Activated CD4-positive, alpha-beta T cell treated with anti-CD3 and anti-CD28 coated beads, Interleukin-2, amount 50 U/mL, for 48 hours (primary cell): ENCODE measurements at regions not wholly inside any gene's neighbourhood (a gene's known extent, or its start where the extent isn't known, plus 50 kb on each side); places are given as distances from the start of the nearest gene placed in this dataset.
"Not testable (repeated sequence)": the region's sequence is repeated elsewhere in the genome, so short reads cannot be mapped to it uniquely, and the experiment has no call there.

Experiments used
- DNase-seq, 2 experiments: peaks; one replicate each; pipeline ENCODE4 v3.0.0-alpha.2; 2020

- DNase-seq: no peak
Observed at GRCh38 chr6:67986694-67987232, 648.3 kb upstream of the ADGRB3 start.

- DNase-seq: no peak
Observed at GRCh38 chr6:67976486-67976885, 658.6 kb upstream of the ADGRB3 start.

GRCh38 chr6:67974931-67975330 is 660.2 kb upstream of the ADGRB3 start:
- DNase-seq: no peak

GRCh38 chr6:67971812-67972211 is 663.3 kb upstream of the ADGRB3 start:
- DNase-seq: no peak

GRCh38 chr6:67966830-67967229 is 668.3 kb upstream of the ADGRB3 start:
- DNase-seq: no peak

- DNase-seq: no peak
Observed at GRCh38 chr6:67956352-67956751, 678.7 kb upstream of the ADGRB3 start.

- no peak for DNase-seq
Observed at GRCh38 chr6:67952948-67953347, 682.1 kb upstream of the ADGRB3 start.

- no peak for DNase-seq
Observed at GRCh38 chr6:67952121-67952520, 683.0 kb upstream of the ADGRB3 start.

- not testable (repeated sequence) for DNase-seq
Observed at GRCh38 chr6:67947762-67948161, 687.3 kb upstream of the ADGRB3 start.

GRCh38 chr6:67935976-67936477 is 699.1 kb upstream of the ADGRB3 start:
- no peak for DNase-seq

- no peak for DNase-seq
Observed at GRCh38 chr6:67933278-67933677, 701.8 kb upstream of the ADGRB3 start.

- DNase-seq: not testable (repeated sequence)
Observed at GRCh38 chr6:67922588-67922987, 712.5 kb upstream of the ADGRB3 start.

GRCh38 chr6:67920040-67920439 is 715.0 kb upstream of the ADGRB3 start:
- not testable (repeated sequence) for DNase-seq

GRCh38 chr6:67916399-67916798 is 718.7 kb upstream of the ADGRB3 start:
- no peak for DNase-seq

GRCh38 chr6:67914419-67914818 is 720.7 kb upstream of the ADGRB3 start:
- no peak for DNase-seq

- DNase-seq: no peak
Observed at GRCh38 chr6:67909354-67909753, 725.7 kb upstream of the ADGRB3 start.

GRCh38 chr6:67908379-67908778 is 726.7 kb upstream of the ADGRB3 start:
- no peak for DNase-seq

GRCh38 chr6:67904735-67905134 is 730.3 kb upstream of the ADGRB3 start:
- not testable (repeated sequence) for DNase-seq

GRCh38 chr6:67898875-67899274 is 736.2 kb upstream of the ADGRB3 start:
- no peak for DNase-seq

- DNase-seq: no peak
Observed at GRCh38 chr6:67897998-67898607, 737.0 kb upstream of the ADGRB3 start.

- no peak for DNase-seq
Observed at GRCh38 chr6:67896476-67896875, 738.6 kb upstream of the ADGRB3 start.

GRCh38 chr6:67889682-67889995 is 745.4 kb upstream of the ADGRB3 start:
- no peak for DNase-seq

- DNase-seq: no peak
Observed at GRCh38 chr6:67888886-67889681, 746.0 kb upstream of the ADGRB3 start.

GRCh38 chr6:67888546-67888885 is 746.6 kb upstream of the ADGRB3 start:
- DNase-seq: no peak
